ENCODE measurements at regions not wholly inside any gene's neighbourhood (a gene's known extent, or its start where the extent isn't known, plus 50 kb on each side); places are given as distances from the start of the nearest gene placed in this dataset.

DNA sequence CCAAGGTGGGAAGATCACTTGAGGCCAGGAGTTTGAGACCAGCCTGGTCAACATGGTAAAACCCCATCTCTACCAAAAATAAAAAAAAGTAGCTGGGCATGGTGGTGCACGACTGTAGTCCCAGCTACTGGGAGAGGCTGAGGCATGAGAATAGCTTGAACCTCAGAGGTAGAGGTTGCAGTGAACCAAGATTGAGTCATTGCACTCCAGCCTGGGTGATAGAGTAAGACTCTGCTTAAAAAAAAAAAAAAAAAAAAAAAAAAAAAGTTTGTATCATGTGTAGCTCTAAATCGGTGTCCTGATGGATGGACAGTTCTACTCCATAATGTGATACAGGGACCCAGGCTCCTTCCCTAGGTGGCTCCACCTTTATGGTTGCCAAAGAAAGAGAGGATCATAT is 497.1 kb upstream of the RBFOX1 start:
- no peak for DNase-seq (ENCODE audit: low read depth)
- TF ChIP-seq CTCF (IDR thresholded peaks at IDR 0.05; ENCODE audit: insufficient read depth, low read depth, low read length, missing control alignments) = no peak
- no peak overlapping the region for H3K4me3 ChIP-seq (ENCODE audit: low read length)

GRCh38 chr16:6828690-6829089 is 504.0 kb upstream of the RBFOX1 start:
- H3K4me3 ChIP-seq (ENCODE audit: low read length) = no peak overlapping the region
- TF ChIP-seq CTCF (IDR thresholded peaks at IDR 0.05; ENCODE audit: insufficient read depth, low read depth, low read length, missing control alignments) = no peak
- DNase-seq (ENCODE audit: low read depth) = no peak

DNA sequence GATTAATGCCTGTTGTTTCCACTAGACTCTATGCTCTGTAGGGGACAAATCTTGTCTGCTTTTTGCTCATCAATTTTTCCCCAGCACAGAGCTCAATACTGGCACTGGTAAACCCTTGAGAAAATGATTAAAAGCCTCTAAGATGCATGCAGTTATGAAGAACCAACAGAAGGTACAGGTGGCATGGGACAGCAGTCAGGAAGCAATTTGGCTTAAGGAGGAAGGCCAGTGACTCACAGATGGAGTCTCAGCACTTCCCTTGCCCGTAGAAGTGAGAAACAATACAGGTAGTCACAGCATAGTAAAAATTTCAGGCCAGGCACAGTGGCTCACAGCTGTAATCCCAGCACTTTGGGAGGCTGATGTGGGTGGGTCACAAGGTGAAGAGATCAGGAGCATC is 504.7 kb upstream of the RBFOX1 start:
- H3K4me3 ChIP-seq (ENCODE audit: low read length) = no peak overlapping the region
- no peak for DNase-seq (ENCODE audit: low read depth)

DNA sequence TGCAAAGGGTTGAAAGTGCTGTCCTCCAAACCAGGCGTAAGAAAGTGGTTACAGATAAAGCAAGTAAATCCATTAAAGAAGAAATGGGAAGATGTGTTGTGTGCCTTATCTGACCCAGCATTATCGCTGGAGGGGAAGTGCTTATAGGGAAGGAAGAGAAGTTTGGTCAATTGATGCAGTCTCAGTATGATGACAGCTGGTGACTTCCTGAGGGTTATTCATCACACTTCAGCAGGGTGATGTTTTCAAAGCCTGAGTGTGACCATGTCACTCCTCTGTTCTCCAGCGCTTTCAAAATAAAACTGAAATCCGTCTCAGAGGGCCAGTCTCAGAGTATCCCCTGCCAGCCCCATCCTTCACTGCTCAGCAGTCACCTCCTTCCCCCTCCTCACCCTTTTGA is 505.4 kb upstream of the RBFOX1 start:
- no peak for TF ChIP-seq CTCF (IDR thresholded peaks at IDR 0.05; ENCODE audit: insufficient read depth, low read depth, low read length, missing control alignments)
- no peak for DNase-seq (ENCODE audit: low read depth)
- no peak overlapping the region for H3K4me3 ChIP-seq (ENCODE audit: low read length)

More for the DNA sequence above, 504.7 kb upstream of the RBFOX1 start:
- TF ChIP-seq CTCF (IDR thresholded peaks at IDR 0.05; ENCODE audit: insufficient read depth, low read depth, low read length, missing control alignments) = no peak

DNA sequence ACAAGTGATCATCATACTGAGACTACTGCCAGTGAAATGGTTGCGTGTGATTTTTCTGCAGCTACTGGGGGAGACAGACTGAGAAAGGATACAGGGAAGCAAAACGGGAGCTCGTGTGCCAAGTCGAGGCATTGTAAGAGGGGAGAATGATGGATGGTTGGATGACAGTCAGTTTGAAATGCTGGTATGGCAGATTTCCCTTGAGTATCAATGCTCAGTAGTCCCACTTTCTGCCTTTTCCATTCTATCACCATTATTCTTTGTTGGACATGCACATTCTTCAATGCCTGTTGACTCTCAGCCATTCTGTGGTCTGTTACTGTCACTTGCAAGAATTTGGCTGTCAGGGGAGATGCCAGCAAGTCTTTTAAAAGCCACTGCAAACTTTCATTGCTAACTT is 510.6 kb upstream of the RBFOX1 start:
- no peak overlapping the region for H3K4me3 ChIP-seq (ENCODE audit: low read length)

GRCh38 chr16:6804461-6804860 is 528.2 kb upstream of the RBFOX1 start:
- no peak overlapping the region for H3K4me3 ChIP-seq (ENCODE audit: low read length)
- DNase-seq (ENCODE audit: low read depth) = no peak
- no peak for TF ChIP-seq CTCF (IDR thresholded peaks at IDR 0.05; ENCODE audit: insufficient read depth, low read depth, low read length, missing control alignments)

More for the DNA sequence above, 510.6 kb upstream of the RBFOX1 start:
- no peak for TF ChIP-seq CTCF (IDR thresholded peaks at IDR 0.05; ENCODE audit: insufficient read depth, low read depth, low read length, missing control alignments)
- no peak for DNase-seq (ENCODE audit: low read depth)

GRCh38 chr16:6803176-6803575 is 529.5 kb upstream of the RBFOX1 start:
- no peak overlapping the region for H3K4me3 ChIP-seq (ENCODE audit: low read length)
- TF ChIP-seq CTCF (IDR thresholded peaks at IDR 0.05; ENCODE audit: insufficient read depth, low read depth, low read length, missing control alignments) = no peak
- DNase-seq (ENCODE audit: low read depth) = no peak

Measured in epithelial cell of esophagus (primary cell).